HG03354 (cell line): ENCODE measurements at regions not wholly inside any gene's neighbourhood (a gene's known extent, or its start where the extent isn't known, plus 50 kb on each side); places are given as distances from the start of the nearest gene placed in this dataset.
"Not testable (repeated sequence)": the region's sequence is repeated elsewhere in the genome, so short reads cannot be mapped to it uniquely, and the experiment has no call there.

Experiments
- ATAC-seq: cut with Tn5 transposase; IDR thresholded peaks from one replicate; pipeline ENCODE4 v1.9.1; 2021; ENCODE audit warnings: mild to moderate bottlenecking; ENCODE audit not compliant: unreplicated experiment, poor library complexity, severe bottlenecking

- ATAC-seq, result not testable (repeated sequence)
Measured at GRCh38 chr2:4115435-4115834, 412.1 kb downstream of the DCDC2C start.

- ATAC-seq, result no peak
Measured at GRCh38 chr2:4122726-4123125, 419.4 kb downstream of the DCDC2C start.

GRCh38 chr2:4130651-4131050, 427.3 kb downstream of the DCDC2C start:
- no peak for ATAC-seq

GRCh38 chr2:4134551-4135550, 431.5 kb downstream of the DCDC2C start:
- no peak for ATAC-seq

GRCh38 chr2:4135765-4136164, 432.4 kb downstream of the DCDC2C start:
- no peak for ATAC-seq

- ATAC-seq, result no peak
Measured at GRCh38 chr2:4139316-4139715, 435.9 kb downstream of the DCDC2C start.

- no peak for ATAC-seq
Measured at GRCh38 chr2:4139731-4140130, 436.4 kb downstream of the DCDC2C start.

- ATAC-seq, result no peak
Measured at GRCh38 chr2:4140281-4140970, 437.1 kb downstream of the DCDC2C start.

GRCh38 chr2:4144731-4145130, 441.4 kb downstream of the DCDC2C start:
- ATAC-seq, result no peak

GRCh38 chr2:4151521-4151920, 448.1 kb downstream of the DCDC2C start:
- no peak for ATAC-seq

- no peak for ATAC-seq
Measured at GRCh38 chr2:4152051-4152450, 448.7 kb downstream of the DCDC2C start.

GRCh38 chr2:4168834-4169233, 465.5 kb downstream of the DCDC2C start:
- ATAC-seq, result no peak

GRCh38 chr2:4174796-4175195, 471.4 kb downstream of the DCDC2C start:
- no peak for ATAC-seq

- no peak for ATAC-seq
Measured at GRCh38 chr2:4175343-4175742, 472.0 kb downstream of the DCDC2C start.

GRCh38 chr2:4180631-4181030, 477.3 kb downstream of the DCDC2C start:
- ATAC-seq, result no peak

GRCh38 chr2:4181062-4181461, 477.7 kb downstream of the DCDC2C start:
- no peak for ATAC-seq

GRCh38 chr2:4188561-4188960, 485.2 kb downstream of the DCDC2C start:
- no peak for ATAC-seq

- ATAC-seq, result no peak
Measured at GRCh38 chr2:4190548-4190947, 487.2 kb downstream of the DCDC2C start.

- ATAC-seq, result no peak
Measured at GRCh38 chr2:4192119-4192518, 488.7 kb downstream of the DCDC2C start.

- no peak for ATAC-seq
Measured at GRCh38 chr2:4214444-4215205, 511.2 kb downstream of the DCDC2C start.
